ENCODE measurements at regions not wholly inside any gene's neighbourhood (a gene's known extent, or its start where the extent isn't known, plus 50 kb on each side); places are given as distances from the start of the nearest gene placed in this dataset.

GRCh38 chr10:88039496-88040200 lies 176.2 kb downstream of the PTEN start:
- TF ChIP-seq CTCF (conservative IDR thresholded peaks at IDR 0.05 in 1 of 2, IDR thresholded peaks at IDR 0.05 in 1 of 2; ENCODE audit: extremely low read depth in 1 of 2, insufficient read depth in 1 of 2, low read depth in 1 of 2, low read length in 2 of 2) (no peak), EZH2 (IDR thresholded peaks at IDR 0.05; ENCODE audit: borderline replicate concordance, low read length) (no peak)
